NCI-H2196 (cell line): ENCODE measurements at regions not wholly inside any gene's neighbourhood (a gene's known extent, or its start where the extent isn't known, plus 50 kb on each side); places are given as distances from the start of the nearest gene placed in this dataset.
"Not testable (repeated sequence)": the region's sequence is repeated elsewhere in the genome, so short reads cannot be mapped to it uniquely, and the experiment has no call there.

Source experiments
- DNase-seq: peaks from one replicate; lab custom pipeline; 2025; ENCODE audit not compliant: unreplicated experiment; lab: John Stamatoyannopoulos, UW

DNA sequence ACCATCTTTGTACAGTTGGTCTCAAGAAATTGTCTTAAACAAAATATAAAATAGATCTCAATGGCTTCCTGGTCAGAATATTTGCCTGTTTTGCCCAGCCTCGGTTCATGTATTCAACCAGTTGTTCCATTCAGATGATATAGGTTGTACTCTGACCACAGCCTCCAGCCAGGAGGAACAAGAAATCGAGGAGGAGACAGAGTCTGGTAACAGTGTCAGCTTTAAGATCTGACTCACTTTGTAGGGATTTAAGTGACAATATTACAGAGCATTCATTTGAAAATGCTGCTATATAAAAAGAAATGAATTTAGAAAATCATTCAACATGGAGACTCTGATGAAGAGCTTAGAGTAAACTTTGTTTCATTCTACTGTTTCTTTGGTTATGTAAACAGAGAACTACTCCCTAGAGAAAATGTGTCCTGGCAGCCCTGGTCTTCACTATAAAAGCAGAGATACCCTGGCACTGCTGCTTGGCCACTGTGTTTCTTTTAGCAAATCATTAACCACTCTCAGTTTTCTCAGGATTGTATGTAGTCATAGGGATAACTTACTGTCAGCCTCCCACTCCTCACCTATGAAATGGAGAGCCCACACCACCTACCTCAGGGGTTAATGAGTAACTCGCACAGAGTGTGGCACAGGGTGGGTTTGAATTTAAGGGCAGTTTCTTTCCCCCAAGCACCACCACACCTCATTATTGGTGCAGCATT lies 53.5 kb downstream of the PAGE2 start:
- DNase-seq: no peak

DNA sequence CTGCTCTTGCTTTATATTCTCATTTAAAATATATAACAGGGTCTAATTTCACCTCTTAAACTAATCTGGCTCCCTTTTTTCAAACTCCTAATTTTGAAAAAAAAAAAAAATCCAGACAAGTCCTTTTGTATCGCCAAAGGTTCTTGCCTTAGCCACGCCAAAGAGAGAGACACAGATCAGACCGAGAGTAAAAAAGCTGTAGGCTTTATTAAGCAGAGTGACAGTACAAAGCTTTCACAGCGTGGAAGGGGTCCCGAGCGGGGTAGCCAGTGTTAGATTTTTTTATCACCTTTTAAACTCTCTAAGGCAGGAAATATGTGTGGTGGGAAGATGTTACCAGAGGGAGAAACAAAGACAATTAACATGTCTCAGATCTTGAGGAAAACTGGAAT lies 54.1 kb downstream of the PAGE2 start:
- DNase-seq: no peak

DNA sequence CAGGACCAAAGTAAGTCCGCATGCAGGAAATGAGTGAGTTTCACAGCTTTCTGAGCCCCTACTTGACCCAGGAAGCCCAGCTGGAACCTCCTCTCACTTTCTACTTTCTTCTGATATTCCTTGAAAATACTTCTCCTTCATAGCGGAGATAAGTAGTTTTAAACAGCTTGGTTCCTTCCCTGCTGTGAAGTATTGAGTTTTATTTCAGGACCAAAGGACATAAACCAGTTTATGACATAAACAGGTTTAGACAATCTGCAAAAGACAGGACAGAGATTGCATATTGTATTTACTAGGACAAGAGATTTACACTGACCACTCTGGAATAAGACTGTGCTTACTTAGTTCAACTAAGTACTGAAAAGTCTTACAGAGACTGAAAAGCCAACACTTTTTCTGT lies 54.8 kb downstream of the PAGE2 start:
- DNase-seq: no peak

DNA sequence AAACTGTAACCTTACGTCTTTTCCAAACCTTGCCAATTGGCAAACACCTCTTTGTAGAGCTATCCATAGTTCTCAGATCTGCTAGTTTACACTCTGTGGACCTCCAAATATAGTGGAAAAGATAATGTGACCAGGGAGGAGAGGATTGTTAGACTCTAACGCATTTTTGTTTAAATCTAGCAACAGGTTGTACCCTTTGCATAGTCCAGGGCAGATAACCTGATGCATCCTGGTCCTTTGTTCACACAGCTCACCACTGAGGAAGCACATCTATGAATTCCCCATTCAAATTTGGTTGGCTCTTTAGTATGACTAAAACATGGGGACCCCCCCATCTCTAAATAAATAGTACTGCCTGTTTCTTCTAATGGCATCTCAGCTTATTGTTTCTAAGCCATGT lies 55.9 kb downstream of the PAGE2 start:
- no peak for DNase-seq

DNA sequence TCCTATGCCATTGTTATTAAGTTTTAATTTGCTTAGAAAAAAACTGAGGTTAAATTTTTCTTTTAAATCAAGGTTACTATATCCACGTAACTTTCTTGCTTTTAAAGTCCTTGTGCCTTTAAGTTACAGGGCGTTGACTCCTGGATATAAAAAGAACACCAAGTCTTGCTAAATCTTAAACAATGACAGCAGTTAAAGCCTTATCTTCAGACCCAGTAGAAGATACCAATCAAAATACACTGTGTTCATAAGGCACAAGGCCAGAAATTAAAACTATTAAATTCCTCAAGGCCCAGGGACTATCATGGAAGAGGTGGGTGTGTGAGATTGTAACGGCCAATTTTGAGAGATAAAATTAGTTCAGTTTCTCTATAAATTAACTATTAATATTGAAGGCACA lies 60.4 kb downstream of the PAGE2 start:
- no peak for DNase-seq

DNA sequence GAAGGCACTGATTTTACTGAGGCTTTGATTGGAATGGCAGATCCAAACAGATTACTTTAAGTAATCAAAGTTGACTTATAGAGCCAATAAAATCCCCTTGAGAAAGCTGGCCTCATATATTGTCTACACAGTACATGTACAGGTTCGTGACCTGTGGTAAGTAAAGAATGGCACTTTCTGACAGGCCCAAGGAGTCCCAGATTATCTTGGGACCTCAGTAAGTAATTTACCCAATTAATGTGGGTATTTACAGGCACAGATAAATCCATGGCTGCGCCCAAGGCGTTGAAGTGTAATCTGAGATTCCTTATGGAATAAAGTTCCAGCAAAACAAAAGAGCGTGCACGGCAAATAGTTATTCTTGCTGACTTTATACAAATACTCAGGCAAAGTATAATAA lies 62.4 kb downstream of the PAGE2 start:
- no peak for DNase-seq

DNA sequence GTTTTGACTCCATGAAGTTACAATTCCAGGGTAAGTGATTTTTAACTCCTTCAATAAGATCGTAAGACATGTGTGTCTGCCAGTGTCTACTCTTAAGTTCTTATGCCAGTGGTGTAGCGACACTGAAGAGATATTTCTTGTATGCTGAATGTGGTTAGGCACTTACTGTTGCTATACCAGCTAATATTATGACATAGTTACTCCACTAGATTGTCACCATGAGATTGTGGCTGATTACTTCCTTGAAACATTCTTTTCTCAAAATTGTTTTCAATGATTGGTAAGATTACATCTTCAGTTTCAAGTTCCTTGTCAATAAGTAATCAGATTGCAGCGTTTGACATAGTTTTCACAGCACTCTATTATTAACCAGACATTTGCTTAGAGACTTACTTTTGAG lies 60.6 kb upstream of the PAGE5 start:
- DNase-seq: no peak

DNA sequence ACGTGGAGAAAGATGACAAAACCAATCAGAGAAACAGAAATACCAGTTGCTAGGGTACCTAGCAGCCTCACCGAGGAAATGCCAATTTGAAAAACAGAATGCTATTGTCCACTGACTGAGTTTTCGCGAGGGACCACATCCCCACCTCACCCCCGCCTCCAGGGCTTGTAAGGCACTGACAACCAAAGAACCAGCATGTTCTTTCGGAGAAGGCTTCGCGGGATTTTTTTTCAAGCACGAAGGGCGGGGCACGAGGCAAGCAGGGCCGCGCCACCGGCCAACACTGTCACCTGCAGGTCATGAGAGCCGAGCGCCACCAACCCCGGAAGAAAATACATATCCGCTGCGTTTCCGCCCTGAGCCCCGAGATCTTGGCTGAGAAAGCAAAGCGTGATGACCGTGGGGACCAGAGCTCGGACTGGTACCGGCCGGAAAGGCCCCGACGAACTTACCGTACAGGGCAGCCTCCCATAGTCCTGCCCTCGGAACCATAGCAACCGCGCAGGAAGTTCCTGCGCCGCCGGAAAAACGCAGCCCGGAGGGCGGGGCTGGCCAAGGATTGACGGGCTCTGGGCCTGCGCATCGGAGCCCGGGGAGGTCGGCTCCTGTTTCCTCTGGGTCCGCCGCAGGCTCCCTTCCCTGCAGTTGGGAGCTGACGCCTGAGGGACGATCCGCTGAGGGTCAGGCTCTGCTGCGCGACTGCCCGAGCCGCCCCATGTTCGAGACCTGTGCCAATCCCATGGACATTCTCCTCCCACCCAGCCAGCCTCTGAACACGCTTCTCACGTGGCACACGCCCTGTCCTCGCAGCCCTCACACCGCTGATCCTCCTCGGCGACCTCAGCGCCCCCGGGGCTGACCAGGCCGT lies 59.2 kb upstream of the PAGE5 start:
- peak; percentile 91 for DNase-seq

DNA sequence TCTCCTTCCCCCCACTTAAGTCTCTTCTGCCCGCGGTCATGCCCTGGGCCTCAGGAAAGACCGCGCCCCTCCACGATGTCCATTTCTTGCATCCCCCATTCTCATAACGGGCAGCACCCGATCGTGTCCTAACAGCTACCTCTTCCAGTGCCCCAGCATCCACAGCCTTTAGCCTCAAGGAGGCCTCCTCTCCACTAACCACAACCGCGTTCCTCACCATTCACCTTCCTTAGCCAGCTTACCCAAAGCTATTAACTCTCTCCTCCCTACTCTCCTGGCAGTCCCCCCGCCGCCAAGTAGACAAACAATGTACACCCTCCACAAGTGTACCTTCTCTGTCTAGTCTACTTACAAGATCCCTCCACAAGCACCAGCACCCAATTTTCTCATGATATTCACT lies 58.6 kb upstream of the PAGE5 start:
- no peak for DNase-seq

DNA sequence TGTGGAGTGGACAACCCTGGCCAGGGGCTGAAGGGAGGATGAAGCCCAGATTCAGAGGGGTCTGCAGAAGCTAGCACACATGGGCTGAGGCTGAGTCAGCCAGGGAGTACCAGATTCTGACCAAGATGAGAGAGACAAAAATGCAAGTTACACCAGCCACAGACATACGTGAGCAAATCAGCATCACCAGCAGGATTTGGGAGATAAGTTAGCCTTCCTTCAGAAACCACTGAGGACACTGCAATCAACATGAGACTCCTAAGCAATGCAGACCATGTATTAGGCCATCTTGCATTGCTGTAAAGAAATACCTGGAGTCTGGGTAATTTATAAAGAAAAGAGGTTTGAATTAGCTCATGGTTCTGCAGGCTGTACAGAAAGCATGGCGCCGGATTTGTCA lies 57.0 kb upstream of the PAGE5 start:
- DNase-seq: no peak

DNA sequence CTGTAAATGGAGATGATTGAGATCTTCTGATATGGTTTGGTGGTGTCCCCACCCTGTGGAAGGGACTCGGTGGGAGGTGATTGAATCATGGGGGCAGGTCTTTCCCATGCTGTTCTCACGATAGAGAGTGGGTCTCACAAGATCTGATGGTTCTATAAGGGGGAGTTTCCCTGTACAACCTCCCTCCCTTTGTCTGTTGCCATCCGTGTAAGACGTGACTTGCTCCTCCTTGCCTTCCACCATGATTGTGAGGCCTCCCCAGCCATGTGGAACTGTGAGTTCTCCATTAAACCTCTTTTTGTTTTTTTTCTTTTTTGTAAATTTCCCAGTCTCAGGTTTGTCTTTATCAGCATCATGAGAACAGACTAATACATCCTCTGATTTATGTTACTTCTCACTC lies 55.1 kb upstream of the PAGE5 start:
- not testable (repeated sequence) for DNase-seq

DNA sequence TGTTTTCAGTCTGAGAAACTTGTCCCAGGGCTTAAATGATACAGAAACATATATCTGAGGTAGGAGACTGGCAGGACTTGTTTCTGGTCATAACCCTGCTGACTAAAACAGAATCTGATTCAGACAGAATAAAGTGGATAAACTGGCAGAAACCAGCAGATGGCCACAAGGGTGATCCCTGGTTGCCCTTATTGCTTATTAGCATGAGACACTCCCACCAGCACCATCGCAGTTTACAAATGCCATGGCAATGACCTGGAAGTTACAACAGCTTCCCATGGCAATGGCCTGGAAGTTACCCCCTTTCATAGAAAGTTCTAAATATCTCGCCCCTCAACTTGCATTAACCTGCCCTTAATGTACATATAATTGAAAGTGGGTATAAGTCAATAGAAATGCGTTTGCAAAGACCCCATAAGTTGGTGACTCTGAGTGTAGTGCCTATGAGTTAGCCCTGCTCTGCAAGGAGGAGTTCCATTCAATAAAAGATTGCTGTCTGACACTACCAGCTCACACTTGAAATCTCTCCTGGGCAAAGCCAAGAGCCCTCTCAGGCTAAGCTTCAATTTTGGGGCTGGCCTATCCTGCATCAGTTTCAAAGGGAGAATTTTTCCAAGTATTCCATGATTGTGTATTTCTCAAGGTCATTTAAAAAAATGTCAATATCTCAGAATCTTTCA lies 52.9 kb upstream of the PAGE5 start:
- DNase-seq: no peak

DNA sequence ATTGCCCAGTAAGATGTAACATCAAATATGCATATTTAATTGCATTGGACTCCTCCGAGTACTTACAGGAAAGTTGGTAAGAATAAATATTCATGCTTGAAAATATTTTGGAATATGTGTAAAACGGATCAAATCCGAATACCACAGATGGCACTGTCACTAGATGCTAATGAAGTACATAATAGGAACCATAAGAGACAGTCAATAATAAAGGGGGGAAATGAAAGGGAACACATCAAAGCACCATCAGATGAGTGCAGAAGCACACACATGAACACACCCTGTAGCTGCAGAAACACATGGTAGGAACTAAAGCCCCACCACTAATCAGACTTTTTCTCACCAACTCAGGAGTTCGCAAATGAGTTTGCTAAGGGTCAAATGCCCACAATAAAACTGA lies 52.2 kb upstream of the PAGE5 start:
- no peak for DNase-seq

DNA sequence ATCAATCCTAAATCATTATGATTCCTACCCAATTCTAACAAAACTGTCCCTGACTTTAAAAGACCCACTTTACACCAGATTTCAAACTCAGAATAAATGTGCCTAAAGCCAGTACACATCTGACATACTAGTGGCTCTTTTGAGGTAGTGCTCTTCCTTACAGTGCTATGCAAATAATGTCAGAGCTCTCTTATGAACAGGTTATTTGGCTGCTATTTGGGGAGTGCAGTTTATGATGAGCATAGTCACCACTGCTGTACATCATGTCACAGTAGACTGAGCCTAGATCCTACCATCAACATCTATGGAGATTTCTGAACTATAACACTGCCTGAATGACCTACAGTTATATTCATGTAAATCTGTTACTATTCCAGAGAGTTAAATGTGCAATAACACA lies 50.4 kb upstream of the PAGE5 start:
- no peak for DNase-seq
